Upper lobe of left lung (tissue), 4 donors: ENCODE measurements at regions not wholly inside any gene's neighbourhood (a gene's known extent, or its start where the extent isn't known, plus 50 kb on each side); places are given as distances from the start of the nearest gene placed in this dataset.

Experiments used
- CTCF ChIP-seq, 6 experiments: fragments of 450-650 bp in 4 of 6; fragments of 200-600 bp in 2 of 6; sonication (generic) in 2 of 6; IDR thresholded peaks; one replicate each; pipeline ENCODE4 v1.5.1; 2016 to 2019; ENCODE audit warnings: antibody characterized with exemption in 6 of 6
- POLR2A ChIP-seq, 4 donors: fragments of 450-650 bp; IDR thresholded peaks; one replicate each; pipeline ENCODE4 v1.5.1; 2016 to 2017; ENCODE audit warnings: antibody characterized with exemption in 4 of 4, mild to moderate bottlenecking in 2 of 4

DNA sequence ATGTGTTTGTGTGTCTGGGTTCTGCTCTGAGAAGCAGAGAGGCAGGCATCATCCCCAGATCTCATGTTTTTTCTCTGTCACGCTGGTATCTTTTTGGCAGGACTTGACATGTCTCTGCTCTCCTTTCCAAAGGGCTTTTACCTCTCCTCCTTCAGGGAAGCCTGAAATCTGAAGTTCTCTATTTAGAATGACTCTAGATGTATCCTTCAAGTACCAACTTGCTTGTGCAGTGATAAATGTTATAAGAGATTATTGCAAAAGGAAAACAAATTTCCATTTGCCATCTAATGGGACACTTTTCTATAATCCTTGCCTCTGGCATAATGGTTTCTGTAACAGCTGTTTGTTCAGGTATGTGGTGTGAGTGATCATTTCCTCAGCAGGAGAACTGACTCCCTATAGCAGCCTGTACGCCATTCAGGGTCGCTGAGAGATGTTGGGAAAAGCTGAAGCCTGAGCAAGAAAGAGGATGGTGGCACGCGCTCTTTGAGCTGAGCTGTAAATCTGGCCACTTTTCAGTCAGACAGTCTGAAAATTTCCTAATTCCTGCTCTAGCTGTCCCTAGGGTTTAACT, 72.5 kb downstream of the CNGA2 start:
- TF ChIP-seq CTCF (IDR thresholded peaks at IDR 0.05) = no peak
- no peak for TF ChIP-seq POLR2A (IDR thresholded peaks at IDR 0.05)
